Naive B cell (primary cell): ENCODE measurements at regions not wholly inside any gene's neighbourhood (a gene's known extent, or its start where the extent isn't known, plus 50 kb on each side); places are given as distances from the start of the nearest gene placed in this dataset.

Experiments
- ATAC-seq, 2 donors: fragments of 150-1000 bp; cut with Tn5 transposase; 2 replicates each; pipeline ENCODE4 v1.10.0; 2021; ENCODE audit warnings: low read depth in 2 of 2, mild to moderate bottlenecking in 2 of 2, moderate library complexity in 2 of 2
- DNase-seq: peaks from one replicate; pipeline ENCODE4 v3.0.0; 2022
- H3K27ac Mint-ChIP-seq, 6 donors: one replicate each; pipeline ENCODE4 v1.8.0; 2020 to 2022; ENCODE audit warnings: mild to moderate bottlenecking in 6 of 6, mixed read lengths in 6 of 6, moderate library complexity in 5 of 6, inconsistent platforms in 2 of 6
- H3K27me3 Mint-ChIP-seq, 3 donors: one replicate each; pipeline ENCODE4 v1.8.0; 2021 to 2022; ENCODE audit warnings: mixed read lengths in 3 of 3, mild to moderate bottlenecking in 1 of 3
- H3K36me3 Mint-ChIP-seq, 2 donors: one replicate each; pipeline ENCODE4 v1.8.0; 2020 to 2022; ENCODE audit warnings: mixed read lengths in 2 of 2, inconsistent platforms in 1 of 2, mild to moderate bottlenecking in 1 of 2
- H3K4me1 Mint-ChIP-seq, 3 donors: one replicate each; pipeline ENCODE4 v1.8.0; 2020 to 2022; ENCODE audit warnings: mixed read lengths in 3 of 3, inconsistent platforms in 1 of 3, mild to moderate bottlenecking in 1 of 3, moderate library complexity in 1 of 3
- H3K4me3 Mint-ChIP-seq, 8 donors: one replicate each; pipeline ENCODE4 v1.8.0; 2020 to 2022; ENCODE audit warnings: mild to moderate bottlenecking in 8 of 8, mixed read lengths in 8 of 8, moderate library complexity in 8 of 8, inconsistent platforms in 2 of 8
- H3K9me3 Mint-ChIP-seq, 7 donors: one replicate each; pipeline ENCODE4 v1.8.0; 2020 to 2022; ENCODE audit warnings: mixed read lengths in 7 of 7, mild to moderate bottlenecking in 5 of 7, inconsistent platforms in 2 of 7, moderate library complexity in 1 of 7

- H3K4me1 Mint-ChIP-seq: no peaks in the 10 kb centered on the region
- peak overlapping the region in 1 of 6 donors; percentile 7 for H3K27ac Mint-ChIP-seq
- peaks cover 0 to 3% (median 0%) of the 10 kb centered on the region in 7 donors for H3K9me3 Mint-ChIP-seq
- H3K4me3 Mint-ChIP-seq: no peak overlapping the region
- no peaks in the 10 kb centered on the region for H3K27me3 Mint-ChIP-seq
- DNase-seq (no peak), ATAC-seq (no peak)
- no peaks in the 10 kb centered on the region for H3K36me3 Mint-ChIP-seq
Measured at GRCh38 chr12:41122894-41123293, 65.2 kb upstream of the PDZRN4 start.

GRCh38 chr12:41123871-41124270 lies 64.2 kb upstream of the PDZRN4 start:
- DNase-seq (no peak), ATAC-seq (no peak)
- no peak overlapping the region for H3K4me3 Mint-ChIP-seq
- no peaks in the 10 kb centered on the region for H3K27me3 Mint-ChIP-seq
- H3K36me3 Mint-ChIP-seq: no peaks in the 10 kb centered on the region
- peaks cover 0 to 3% (median 0%) of the 10 kb centered on the region in 7 donors for H3K9me3 Mint-ChIP-seq
- no peak overlapping the region for H3K27ac Mint-ChIP-seq
- no peaks in the 10 kb centered on the region for H3K4me1 Mint-ChIP-seq
